22Rv1 (cell line): ENCODE measurements at regions not wholly inside any gene's neighbourhood (a gene's known extent, or its start where the extent isn't known, plus 50 kb on each side); places are given as distances from the start of the nearest gene placed in this dataset.

Experiments
- H3K27ac ChIP-seq: fragments of 450-650 bp; 2 replicates; pipeline ENCODE4 v1.5.1; 2017
- CTCF ChIP-seq: fragments of 450-650 bp; IDR thresholded peaks from 2 replicates; pipeline ENCODE4 v1.5.1; 2017; ENCODE audit warnings: mild to moderate bottlenecking
- ZFX ChIP-seq: fragments of 450-650 bp; IDR thresholded peaks from 2 replicates; pipeline ENCODE4 v1.6.1; 2017; ENCODE audit warnings: antibody characterized with exemption, borderline replicate concordance

GRCh38 chr2:67057901-67058703 lies 339.0 kb upstream of the ETAA1 start:
- TF ChIP-seq ZFX: no peak
- TF ChIP-seq CTCF: no peak
- no peak overlapping the region for H3K27ac ChIP-seq

GRCh38 chr2:67065046-67065445 lies 332.1 kb upstream of the ETAA1 start:
- no peak overlapping the region for H3K27ac ChIP-seq
- TF ChIP-seq CTCF: no peak
- no peak for TF ChIP-seq ZFX

GRCh38 chr2:67066782-67067181 lies 330.4 kb upstream of the ETAA1 start:
- no peak overlapping the region for H3K27ac ChIP-seq
- TF ChIP-seq ZFX (no peak), CTCF (no peak)

- TF ChIP-seq CTCF (no peak), ZFX (no peak)
- no peak overlapping the region for H3K27ac ChIP-seq
Observed at GRCh38 chr2:67067656-67068055, 329.5 kb upstream of the ETAA1 start.

GRCh38 chr2:67070826-67071225 lies 326.3 kb upstream of the ETAA1 start:
- TF ChIP-seq CTCF (no peak), ZFX (no peak)

GRCh38 chr2:67075056-67075455 lies 322.1 kb upstream of the ETAA1 start:
- no peak overlapping the region for H3K27ac ChIP-seq
- no peak for TF ChIP-seq CTCF
- TF ChIP-seq ZFX: no peak

More at GRCh38 chr2:67070826-67071225, 326.3 kb upstream of the ETAA1 start:
- H3K27ac ChIP-seq: no peak overlapping the region

GRCh38 chr2:67075530-67076238 lies 321.4 kb upstream of the ETAA1 start:
- TF ChIP-seq CTCF (no peak), ZFX (no peak)

More at GRCh38 chr2:67075530-67076238, 321.4 kb upstream of the ETAA1 start:
- H3K27ac ChIP-seq: no peak overlapping the region
